Smooth muscle cell (in vitro differentiated cells): ENCODE measurements at regions not wholly inside any gene's neighbourhood (a gene's known extent, or its start where the extent isn't known, plus 50 kb on each side); places are given as distances from the start of the nearest gene placed in this dataset.

Source experiments
- DNase-seq: peaks from one replicate; lab custom pipeline; 2025; ENCODE audit not compliant: unreplicated experiment; lab: John Stamatoyannopoulos, UW
- H2AFZ ChIP-seq: fragments of 200-600 bp; sonication (generic); 2 replicates; pipeline ENCODE4 v1.6.0; 2016; ENCODE audit warnings: antibody characterized with exemption, low read depth, mild to moderate bottlenecking
- H3F3A ChIP-seq: fragments of 200-600 bp; sonication (generic); 2 replicates; pipeline ENCODE4 v1.6.0; 2017; ENCODE audit warnings: antibody characterized with exemption, low read depth
- H3K27ac ChIP-seq: fragments of 200-600 bp; sonication (generic); 2 replicates; pipeline ENCODE4 v1.5.1; 2016; ENCODE audit warnings: low read depth, mild to moderate bottlenecking
- H3K27me3 ChIP-seq: fragments of 200-600 bp; sonication (generic); 2 replicates; pipeline ENCODE4 v1.6.1; 2016; ENCODE audit warnings: low read depth, mild to moderate bottlenecking
- H3K36me3 ChIP-seq: fragments of 200-600 bp; sonication (generic); 2 replicates; pipeline ENCODE4 v1.5.1; 2016; ENCODE audit warnings: low read depth
- H3K4me1 ChIP-seq: fragments of 200-600 bp; sonication (generic); 2 replicates; pipeline ENCODE4 v1.5.1; 2016; ENCODE audit warnings: low read depth
- H3K4me2 ChIP-seq: fragments of 200-600 bp; sonication (generic); 2 replicates; pipeline ENCODE4 v1.6.0; 2016; ENCODE audit warnings: mild to moderate bottlenecking
- H3K4me3 ChIP-seq: fragments of 200-600 bp; sonication (generic); 2 replicates; pipeline ENCODE4 v1.5.1; 2016; ENCODE audit warnings: mild to moderate bottlenecking
- H3K79me2 ChIP-seq: fragments of 200-600 bp; sonication (generic); 2 replicates; pipeline ENCODE4 v1.6.0; 2016; ENCODE audit warnings: low read depth, mild to moderate bottlenecking
- H3K9ac ChIP-seq: fragments of 200-600 bp; sonication (generic); 2 replicates; pipeline ENCODE4 v1.6.0; 2016; ENCODE audit warnings: low read depth
- H3K9me3 ChIP-seq: fragments of 200-600 bp; sonication (generic); replicated peaks from 2 replicates; pipeline ENCODE4 v1.5.1; 2016; ENCODE audit warnings: low read depth
- H4K20me1 ChIP-seq: fragments of 200-600 bp; sonication (generic); 2 replicates; pipeline ENCODE4 v1.6.0; 2016; ENCODE audit warnings: low read depth
- WGBS: methylation state at CpG from one replicate; pipeline ENCODE4 v1.1.7; 2016; ENCODE audit warnings: low lambda C conversion rate; 5-methylcytosine and 5-hydroxymethylcytosine counted together
- TF ChIP-seq, protein P1 (sequence below): fragments of 200-600 bp; sonication (generic); IDR thresholded peaks from 2 replicates; pipeline ENCODE4 v1.5.1; 2017; ENCODE audit warnings: borderline replicate concordance, mild to moderate bottlenecking, antibody characterized with exemption; ENCODE audit not compliant: insufficient read depth, poor library complexity, severe bottlenecking

DNA sequence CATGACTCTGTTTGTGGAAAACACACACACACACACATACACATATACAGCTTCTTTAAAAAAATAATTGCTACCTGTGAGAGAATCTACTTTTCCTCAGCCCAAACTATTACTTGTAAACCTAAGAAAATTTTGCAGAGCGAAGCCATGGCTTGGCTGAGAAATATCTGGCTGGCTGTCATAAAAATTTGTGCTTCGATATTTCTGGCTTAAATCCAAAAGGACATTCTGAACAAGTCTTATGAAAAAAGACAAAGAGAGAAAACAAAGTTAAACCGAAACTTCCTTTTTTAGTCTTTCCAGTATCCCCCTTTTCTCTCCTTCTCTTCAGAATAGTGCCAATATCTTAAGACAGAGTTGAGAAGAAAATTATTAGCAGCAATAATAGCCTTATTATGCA is 2048.0 kb downstream of the SUCLG1 start:
- no peak overlapping the region for H3K4me3 ChIP-seq
- no peaks in the 10 kb centered on the region for H3K79me2 ChIP-seq
- no peaks in the 10 kb centered on the region for H3K36me3 ChIP-seq
- H3K27me3 ChIP-seq = no peaks in the 10 kb centered on the region
- H3K9ac ChIP-seq = no peak overlapping the region
- peak overlapping the region; percentile 2 for H2AFZ ChIP-seq
- H3K9me3 ChIP-seq = no peaks in the 10 kb centered on the region
- 84% methylated on average over 3 of the region's 3 CpGs for WGBS
- DNase-seq = no peak
- H3F3A ChIP-seq = no peaks in the 10 kb centered on the region
- TF ChIP-seq, protein P1, sequence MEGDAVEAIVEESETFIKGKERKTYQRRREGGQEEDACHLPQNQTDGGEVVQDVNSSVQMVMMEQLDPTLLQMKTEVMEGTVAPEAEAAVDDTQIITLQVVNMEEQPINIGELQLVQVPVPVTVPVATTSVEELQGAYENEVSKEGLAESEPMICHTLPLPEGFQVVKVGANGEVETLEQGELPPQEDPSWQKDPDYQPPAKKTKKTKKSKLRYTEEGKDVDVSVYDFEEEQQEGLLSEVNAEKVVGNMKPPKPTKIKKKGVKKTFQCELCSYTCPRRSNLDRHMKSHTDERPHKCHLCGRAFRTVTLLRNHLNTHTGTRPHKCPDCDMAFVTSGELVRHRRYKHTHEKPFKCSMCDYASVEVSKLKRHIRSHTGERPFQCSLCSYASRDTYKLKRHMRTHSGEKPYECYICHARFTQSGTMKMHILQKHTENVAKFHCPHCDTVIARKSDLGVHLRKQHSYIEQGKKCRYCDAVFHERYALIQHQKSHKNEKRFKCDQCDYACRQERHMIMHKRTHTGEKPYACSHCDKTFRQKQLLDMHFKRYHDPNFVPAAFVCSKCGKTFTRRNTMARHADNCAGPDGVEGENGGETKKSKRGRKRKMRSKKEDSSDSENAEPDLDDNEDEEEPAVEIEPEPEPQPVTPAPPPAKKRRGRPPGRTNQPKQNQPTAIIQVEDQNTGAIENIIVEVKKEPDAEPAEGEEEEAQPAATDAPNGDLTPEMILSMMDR = no peak
- H3K27ac ChIP-seq = no peak overlapping the region
- H3K4me2 ChIP-seq = no peak overlapping the region
- no peaks in the 10 kb centered on the region for H4K20me1 ChIP-seq
- no peaks in the 10 kb centered on the region for H3K4me1 ChIP-seq

DNA sequence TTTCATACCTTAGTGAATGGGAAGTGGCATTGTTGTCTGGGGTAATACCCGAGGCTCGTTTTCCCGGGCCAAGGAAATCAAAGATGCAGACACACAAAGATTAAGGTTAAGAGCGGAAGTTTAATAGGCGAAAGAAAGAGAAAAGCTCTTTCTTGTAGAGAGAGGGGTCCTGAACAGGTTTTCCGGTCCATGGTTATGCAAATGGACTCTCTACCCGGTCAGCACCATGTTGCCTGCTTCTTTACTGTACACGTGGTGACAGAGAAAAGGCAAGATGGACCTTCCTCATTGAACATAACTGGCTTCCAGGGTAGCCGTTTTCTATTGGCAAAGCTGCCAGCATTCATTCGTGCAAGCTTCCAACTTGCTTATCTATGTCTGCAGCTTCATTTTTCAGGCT is 2063.5 kb downstream of the SUCLG1 start:
- no peak overlapping the region for H3K27ac ChIP-seq
- no peak overlapping the region for H3K4me2 ChIP-seq
- H3K9me3 ChIP-seq = no peaks in the 10 kb centered on the region
- H3K27me3 ChIP-seq = no peaks in the 10 kb centered on the region
- H3K4me1 ChIP-seq = no peaks in the 10 kb centered on the region
- H4K20me1 ChIP-seq = no peaks in the 10 kb centered on the region
- no peak overlapping the region for H2AFZ ChIP-seq
- H3K9ac ChIP-seq = no peak overlapping the region
- TF ChIP-seq, protein P1 = no peak
- WGBS = 79% methylated on average over 10 of the region's 10 CpGs
- H3K79me2 ChIP-seq = no peaks in the 10 kb centered on the region
- no peaks in the 10 kb centered on the region for H3K36me3 ChIP-seq
- no peak for DNase-seq
- H3K4me3 ChIP-seq = no peak overlapping the region
- H3F3A ChIP-seq = no peaks in the 10 kb centered on the region

DNA sequence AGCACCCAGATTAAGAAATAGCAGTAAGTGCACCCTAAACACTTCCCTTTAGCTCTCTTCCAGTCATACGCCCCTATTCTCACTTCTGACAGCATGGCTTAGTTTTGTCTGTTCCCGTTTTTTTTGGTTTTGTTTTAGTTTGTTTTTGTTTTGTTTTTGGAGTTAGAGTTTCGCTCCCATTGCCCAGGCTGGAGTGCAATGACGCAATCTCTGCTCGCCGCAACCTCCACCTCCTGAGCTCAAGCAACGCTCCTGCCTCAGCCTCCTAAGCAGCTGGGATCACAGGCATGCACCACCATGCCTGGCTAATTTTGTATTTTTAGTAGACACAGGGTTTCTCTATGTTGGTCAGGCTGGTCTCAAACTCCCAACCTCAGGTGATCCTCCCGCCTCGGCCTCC is 2067.7 kb downstream of the SUCLG1 start:
- no peaks in the 10 kb centered on the region for H3K9me3 ChIP-seq
- no peak for DNase-seq
- no peak overlapping the region for H3K27ac ChIP-seq
- H3K4me2 ChIP-seq = no peak overlapping the region
- H2AFZ ChIP-seq = no peak overlapping the region
- WGBS = 95% methylated on average over 9 of the region's 9 CpGs
- H3F3A ChIP-seq = no peaks in the 10 kb centered on the region
- H3K36me3 ChIP-seq = no peaks in the 10 kb centered on the region
- H3K4me1 ChIP-seq = no peaks in the 10 kb centered on the region
- H3K79me2 ChIP-seq = no peaks in the 10 kb centered on the region
- TF ChIP-seq, protein P1 = no peak
- H4K20me1 ChIP-seq = no peaks in the 10 kb centered on the region
- no peak overlapping the region for H3K4me3 ChIP-seq
- no peaks in the 10 kb centered on the region for H3K27me3 ChIP-seq
- no peak overlapping the region for H3K9ac ChIP-seq

DNA sequence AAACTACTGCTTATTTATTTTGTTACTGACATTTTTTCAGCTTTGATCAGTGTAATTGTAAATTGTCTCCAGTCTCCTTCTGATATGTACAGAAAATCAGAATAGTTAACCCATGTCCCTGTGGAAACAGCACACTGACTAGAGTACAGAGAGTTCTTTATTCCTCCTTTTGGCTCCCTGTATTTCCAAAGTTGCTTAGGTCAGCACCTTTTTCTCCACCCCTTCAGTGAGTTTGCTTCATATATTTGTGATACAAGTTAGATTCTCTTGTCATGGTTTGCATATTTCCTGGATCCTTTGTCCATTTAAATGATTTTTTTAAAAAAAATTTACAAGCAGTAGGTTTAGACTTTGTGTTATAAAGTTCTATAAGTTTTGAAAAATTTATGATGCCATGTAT is 2051.1 kb upstream of the LRRTM1 start:
- Histone ChIP-seq H4K20me1 (no peaks in the 10 kb centered on the region), H3K79me2 (no peaks in the 10 kb centered on the region), H3K4me3 (no peak overlapping the region), H3K36me3 (no peaks in the 10 kb centered on the region), H3K9ac (no peak overlapping the region), H3K27ac (no peak overlapping the region), H3K4me2 (no peak overlapping the region), H3K4me1 (no peaks in the 10 kb centered on the region), H3K27me3 (no peaks in the 10 kb centered on the region), H3K9me3 (peaks cover 4% of the 10 kb centered on the region), H3F3A (no peaks in the 10 kb centered on the region), H2AFZ (no peak overlapping the region)
- no peak for DNase-seq
- TF ChIP-seq, protein P1 = no peak
